Prostate gland (tissue), 2 donors: ENCODE measurements at regions not wholly inside any gene's neighbourhood (a gene's known extent, or its start where the extent isn't known, plus 50 kb on each side); places are given as distances from the start of the nearest gene placed in this dataset.

ENCODE experiments used
- POLR2A ChIP-seq: fragments of 450-650 bp; IDR thresholded peaks from one replicate; pipeline ENCODE4 v1.6.1; 2016; ENCODE audit warnings: antibody characterized with exemption, mild to moderate bottlenecking
- TF ChIP-seq, protein P1 (sequence below), 4 experiments: fragments of 200-600 bp in 2 of 4; fragments of 450-650 bp in 2 of 4; sonication (generic) in 2 of 4; IDR thresholded peaks; 1 replicate in 3 of 4; 2 replicates in 1 of 4; pipeline ENCODE4 v1.5.1; 2016 to 2019; ENCODE audit warnings: antibody characterized with exemption in 4 of 4, mild to moderate bottlenecking in 2 of 4, moderate library complexity in 2 of 4

DNA sequence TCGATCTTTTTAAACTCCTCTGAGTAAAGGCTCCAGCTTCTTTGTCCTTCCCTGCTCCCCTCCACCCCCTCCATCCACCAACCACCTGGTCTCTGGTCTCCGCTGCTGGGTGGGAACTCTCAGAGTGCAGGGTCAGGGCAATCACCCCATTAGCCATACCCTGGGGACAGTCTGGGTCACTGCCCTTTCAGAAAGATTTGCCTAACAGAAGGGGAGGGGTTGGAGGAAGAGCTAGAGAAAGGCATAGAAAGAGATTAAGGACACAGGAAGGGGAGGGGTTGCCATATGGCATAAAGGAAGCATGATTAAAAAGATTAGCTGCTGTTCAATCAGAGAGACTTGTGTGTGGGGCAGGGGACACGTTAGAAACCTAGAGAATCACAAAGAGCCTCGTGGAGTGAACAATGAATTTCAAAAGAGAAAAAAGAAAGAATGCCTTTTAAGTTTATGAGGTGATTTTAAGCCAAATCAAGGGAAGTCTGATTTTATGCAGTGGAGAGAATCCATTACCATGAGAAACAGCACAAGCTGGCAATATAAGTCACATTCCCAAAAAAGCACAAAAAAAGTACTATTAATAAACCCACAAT is 115.5 kb upstream of the ACSL4 start:
- no peak for TF ChIP-seq POLR2A
- TF ChIP-seq, protein P1, sequence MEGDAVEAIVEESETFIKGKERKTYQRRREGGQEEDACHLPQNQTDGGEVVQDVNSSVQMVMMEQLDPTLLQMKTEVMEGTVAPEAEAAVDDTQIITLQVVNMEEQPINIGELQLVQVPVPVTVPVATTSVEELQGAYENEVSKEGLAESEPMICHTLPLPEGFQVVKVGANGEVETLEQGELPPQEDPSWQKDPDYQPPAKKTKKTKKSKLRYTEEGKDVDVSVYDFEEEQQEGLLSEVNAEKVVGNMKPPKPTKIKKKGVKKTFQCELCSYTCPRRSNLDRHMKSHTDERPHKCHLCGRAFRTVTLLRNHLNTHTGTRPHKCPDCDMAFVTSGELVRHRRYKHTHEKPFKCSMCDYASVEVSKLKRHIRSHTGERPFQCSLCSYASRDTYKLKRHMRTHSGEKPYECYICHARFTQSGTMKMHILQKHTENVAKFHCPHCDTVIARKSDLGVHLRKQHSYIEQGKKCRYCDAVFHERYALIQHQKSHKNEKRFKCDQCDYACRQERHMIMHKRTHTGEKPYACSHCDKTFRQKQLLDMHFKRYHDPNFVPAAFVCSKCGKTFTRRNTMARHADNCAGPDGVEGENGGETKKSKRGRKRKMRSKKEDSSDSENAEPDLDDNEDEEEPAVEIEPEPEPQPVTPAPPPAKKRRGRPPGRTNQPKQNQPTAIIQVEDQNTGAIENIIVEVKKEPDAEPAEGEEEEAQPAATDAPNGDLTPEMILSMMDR (IDR thresholded peaks at IDR 0.05), result no peak
